ENCODE measurements at regions not wholly inside any gene's neighbourhood (a gene's known extent, or its start where the extent isn't known, plus 50 kb on each side); places are given as distances from the start of the nearest gene placed in this dataset.
A peak's percentile ranks its signal among the peaks of the same experiment; 100 is the strongest.

DNA sequence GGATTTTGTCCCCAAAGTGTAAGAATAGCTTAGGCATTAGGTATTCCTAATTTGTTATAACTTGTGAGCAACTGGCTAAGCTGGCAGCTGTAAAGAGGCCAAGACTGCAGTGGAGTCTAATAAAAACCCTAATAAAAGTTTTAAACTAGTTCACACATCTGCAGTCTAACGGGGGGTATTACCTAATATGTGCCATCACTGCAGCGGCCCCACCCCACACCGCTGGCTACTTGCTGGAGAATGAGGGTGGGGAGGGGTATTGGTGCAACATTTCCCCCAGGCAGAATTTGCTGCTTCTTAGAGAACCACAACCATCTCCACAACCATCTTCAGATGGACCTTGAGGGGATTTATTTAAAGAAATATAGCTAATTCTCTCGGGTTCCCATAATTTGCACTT lies 135.0 kb downstream of the ZC3H11B start:
- Histone ChIP-seq H2BK15ac (ENCODE audit: low read depth, poor library complexity, severe bottlenecking) (no peak overlapping the region), H4K91ac (ENCODE audit: low read length) (no peak overlapping the region), H2BK120ac (ENCODE audit: low read depth, low read length) (no peak overlapping the region), H3K23ac (ENCODE audit: low read length in 2 of 2) (no peak overlapping the region), H3K27me3 (ENCODE audit: control insufficient read depth in 1 of 2, insufficient read depth in 1 of 2, low read length in 2 of 2) (no peaks in the 10 kb centered on the region), H3K4me3 (ENCODE audit: insufficient read depth in 1 of 2, low read depth in 1 of 2, low read length in 2 of 2) (no peak overlapping the region), H3K14ac (ENCODE audit: low read length in 2 of 2) (no peak overlapping the region), H2AK5ac (ENCODE audit: low read length, severe bottlenecking) (no peak overlapping the region), H3K18ac (ENCODE audit: low read depth in 1 of 2, low read length in 2 of 2) (no peak overlapping the region), H3K36me3 (ENCODE audit: control insufficient read depth in 1 of 2, insufficient read depth in 2 of 2, low read depth in 1 of 2, low read length in 2 of 2) (no peaks in the 10 kb centered on the region), H3K9me3 (ENCODE audit: control insufficient read depth, low read length) (no peaks in the 10 kb centered on the region), H2AFZ (ENCODE audit: low read depth, low read length) (no peak overlapping the region), H3K79me1 (replicated peaks; ENCODE audit: low read length, poor library complexity, severe bottlenecking) (no peaks in the 10 kb centered on the region), H2BK5ac (ENCODE audit: low read depth, low read length, poor library complexity, severe bottlenecking) (no peak overlapping the region), H4K8ac (ENCODE audit: low read length) (no peak overlapping the region), H3K9ac (ENCODE audit: low read length) (no peak overlapping the region), H3K4ac (ENCODE audit: low read depth in 1 of 2, low read length in 2 of 2) (no peak overlapping the region), H3K4me1 (ENCODE audit: control insufficient read depth, insufficient read depth, low read depth, low read length) (no peaks in the 10 kb centered on the region), H2BK12ac (ENCODE audit: low read length in 2 of 2) (no peak overlapping the region), H3K27ac (ENCODE audit: low read length, poor library complexity, severe bottlenecking) (no peak overlapping the region), H3K4me2 (ENCODE audit: low read length, poor library complexity, severe bottlenecking) (no peak overlapping the region)
- 80% methylated on average over 1 of the region's 4 CpGs for WGBS
- DNase-seq: no peak

DNA sequence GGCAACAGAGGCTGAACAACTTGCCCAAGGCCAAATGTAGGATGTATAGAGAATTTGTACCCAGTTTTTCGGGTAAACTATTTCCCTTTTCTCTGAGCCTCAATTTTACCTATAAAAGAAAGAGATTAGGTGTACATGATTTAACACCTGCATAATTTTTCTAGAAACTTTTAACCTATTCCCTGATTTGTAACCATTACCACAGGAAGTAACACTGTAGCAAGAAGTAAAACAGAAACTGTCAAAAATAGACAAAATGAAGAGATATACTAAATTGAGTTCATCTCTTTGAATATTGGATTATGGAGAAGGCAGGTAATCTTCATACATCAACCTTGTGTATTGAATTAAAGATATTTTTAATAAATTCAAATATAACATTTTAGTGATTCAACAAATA lies 136.2 kb downstream of the ZC3H11B start:
- no peaks in the 10 kb centered on the region for H3K9me3 ChIP-seq (ENCODE audit: control insufficient read depth, low read length)
- H3K4me1 ChIP-seq (ENCODE audit: control insufficient read depth, insufficient read depth, low read depth, low read length): no peaks in the 10 kb centered on the region
- H4K91ac ChIP-seq (ENCODE audit: low read length): no peak overlapping the region
- H3K4me2 ChIP-seq (ENCODE audit: low read length, poor library complexity, severe bottlenecking): no peak overlapping the region
- H2BK120ac ChIP-seq (ENCODE audit: low read depth, low read length): no peak overlapping the region
- no peak overlapping the region for H3K4ac ChIP-seq (ENCODE audit: low read depth in 1 of 2, low read length in 2 of 2)
- H3K27me3 ChIP-seq (ENCODE audit: control insufficient read depth in 1 of 2, insufficient read depth in 1 of 2, low read length in 2 of 2): no peaks in the 10 kb centered on the region
- no peak overlapping the region for H3K14ac ChIP-seq (ENCODE audit: low read length in 2 of 2)
- no CpG with 5 or more reads among the region's 1 CpG for WGBS
- H3K79me1 ChIP-seq (replicated peaks; ENCODE audit: low read length, poor library complexity, severe bottlenecking): no peaks in the 10 kb centered on the region
- DNase-seq: no peak
- H3K27ac ChIP-seq (ENCODE audit: low read length, poor library complexity, severe bottlenecking): no peak overlapping the region
- no peak overlapping the region for H2AK5ac ChIP-seq (ENCODE audit: low read length, severe bottlenecking)
- no peak overlapping the region for H3K4me3 ChIP-seq (ENCODE audit: insufficient read depth in 1 of 2, low read depth in 1 of 2, low read length in 2 of 2)
- no peak overlapping the region for H3K18ac ChIP-seq (ENCODE audit: low read depth in 1 of 2, low read length in 2 of 2)
- H3K36me3 ChIP-seq (ENCODE audit: control insufficient read depth in 1 of 2, insufficient read depth in 2 of 2, low read depth in 1 of 2, low read length in 2 of 2): no peaks in the 10 kb centered on the region
- H2BK12ac ChIP-seq (ENCODE audit: low read length in 2 of 2): no peak overlapping the region
- H2BK15ac ChIP-seq (ENCODE audit: low read depth, poor library complexity, severe bottlenecking): no peak overlapping the region
- H2AFZ ChIP-seq (ENCODE audit: low read depth, low read length): no peak overlapping the region
- no peak overlapping the region for H4K8ac ChIP-seq (ENCODE audit: low read length)
- H3K23ac ChIP-seq (ENCODE audit: low read length in 2 of 2): no peak overlapping the region
- H3K9ac ChIP-seq (ENCODE audit: low read length): no peak overlapping the region
- H2BK5ac ChIP-seq (ENCODE audit: low read depth, low read length, poor library complexity, severe bottlenecking): no peak overlapping the region

DNA sequence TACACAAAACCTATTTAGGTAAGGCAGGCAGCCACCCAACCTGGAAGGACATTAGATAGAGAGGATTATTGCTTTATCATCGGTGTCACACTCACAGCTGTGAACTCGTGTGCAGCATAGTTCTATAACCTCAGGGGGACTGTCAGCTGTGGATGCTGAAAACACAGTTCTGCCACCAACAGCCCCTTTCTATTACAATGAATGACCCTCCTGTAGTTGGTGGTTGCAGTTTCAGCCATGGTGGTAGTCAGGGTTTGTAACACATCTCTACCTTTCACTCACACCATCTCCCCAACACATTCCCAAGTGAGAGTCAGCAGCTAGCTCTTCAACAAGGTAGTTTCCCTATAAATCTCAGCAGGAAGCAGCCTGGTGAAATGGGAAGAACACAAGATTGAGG lies 136.8 kb downstream of the ZC3H11B start:
- no peak for DNase-seq
- Histone ChIP-seq H3K14ac (ENCODE audit: low read length in 2 of 2) (peak overlapping the region in 1 of 2 experiments; percentile 32), H3K4me2 (ENCODE audit: low read length, poor library complexity, severe bottlenecking) (no peak overlapping the region), H2AFZ (ENCODE audit: low read depth, low read length) (no peak overlapping the region), H3K4ac (ENCODE audit: low read depth in 1 of 2, low read length in 2 of 2) (no peak overlapping the region), H3K36me3 (ENCODE audit: control insufficient read depth in 1 of 2, insufficient read depth in 2 of 2, low read depth in 1 of 2, low read length in 2 of 2) (no peaks in the 10 kb centered on the region), H3K4me1 (ENCODE audit: control insufficient read depth, insufficient read depth, low read depth, low read length) (no peaks in the 10 kb centered on the region), H3K9ac (ENCODE audit: low read length) (no peak overlapping the region), H4K91ac (ENCODE audit: low read length) (no peak overlapping the region), H2BK120ac (ENCODE audit: low read depth, low read length) (no peak overlapping the region), H4K8ac (ENCODE audit: low read length) (no peak overlapping the region), H2AK5ac (ENCODE audit: low read length, severe bottlenecking) (no peak overlapping the region), H3K27ac (ENCODE audit: low read length, poor library complexity, severe bottlenecking) (no peak overlapping the region), H3K79me1 (replicated peaks; ENCODE audit: low read length, poor library complexity, severe bottlenecking) (no peaks in the 10 kb centered on the region), H3K18ac (ENCODE audit: low read depth in 1 of 2, low read length in 2 of 2) (no peak overlapping the region), H3K9me3 (ENCODE audit: control insufficient read depth, low read length) (no peaks in the 10 kb centered on the region), H3K23ac (ENCODE audit: low read length in 2 of 2) (no peak overlapping the region), H2BK5ac (ENCODE audit: low read depth, low read length, poor library complexity, severe bottlenecking) (no peak overlapping the region), H2BK12ac (ENCODE audit: low read length in 2 of 2) (no peak overlapping the region), H3K27me3 (ENCODE audit: control insufficient read depth in 1 of 2, insufficient read depth in 1 of 2, low read length in 2 of 2) (no peaks in the 10 kb centered on the region), H3K4me3 (ENCODE audit: insufficient read depth in 1 of 2, low read depth in 1 of 2, low read length in 2 of 2) (no peak overlapping the region), H2BK15ac (ENCODE audit: low read depth, poor library complexity, severe bottlenecking) (no peak overlapping the region)
- WGBS: 90% methylated on average over 2 of the region's 2 CpGs

DNA sequence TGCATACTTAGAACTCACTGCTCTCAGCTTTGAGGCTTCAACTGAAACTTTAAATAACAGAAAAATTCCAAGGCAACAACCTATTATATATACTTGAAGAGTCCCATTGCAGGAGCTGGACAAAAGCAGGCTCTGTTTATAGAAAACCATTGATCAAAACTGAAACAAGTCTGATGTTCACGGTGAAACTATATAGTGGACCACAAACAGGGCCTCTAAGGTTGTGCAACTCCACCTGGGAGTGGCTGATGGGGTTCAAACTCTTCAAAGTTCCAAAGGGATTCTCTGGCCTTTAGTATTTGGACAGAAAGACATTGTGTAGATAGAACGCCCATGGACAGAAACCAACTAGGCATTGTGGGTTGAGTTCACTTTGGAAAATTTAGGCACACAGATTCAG lies 140.3 kb downstream of the ZC3H11B start:
- no peak for DNase-seq
- no peak overlapping the region for H3K27ac ChIP-seq (ENCODE audit: low read length, poor library complexity, severe bottlenecking)

More for the DNA sequence above, 140.3 kb downstream of the ZC3H11B start:
- H4K91ac ChIP-seq (ENCODE audit: low read length): no peak overlapping the region
- H3K4me2 ChIP-seq (ENCODE audit: low read length, poor library complexity, severe bottlenecking): no peak overlapping the region
- no peak overlapping the region for H2AK5ac ChIP-seq (ENCODE audit: low read length, severe bottlenecking)
- no peak overlapping the region for H3K9ac ChIP-seq (ENCODE audit: low read length)
- H2AFZ ChIP-seq (ENCODE audit: low read depth, low read length): no peak overlapping the region
- no peak overlapping the region for H4K8ac ChIP-seq (ENCODE audit: low read length)
- no peak overlapping the region for H2BK120ac ChIP-seq (ENCODE audit: low read depth, low read length)
- 89% methylated on average over 2 of the region's 2 CpGs for WGBS
- H2BK12ac ChIP-seq (ENCODE audit: low read length in 2 of 2): no peak overlapping the region
- no peak overlapping the region for H3K23ac ChIP-seq (ENCODE audit: low read length in 2 of 2)
- H3K18ac ChIP-seq (ENCODE audit: low read depth in 1 of 2, low read length in 2 of 2): no peak overlapping the region
- H3K9me3 ChIP-seq (ENCODE audit: control insufficient read depth, low read length): no peaks in the 10 kb centered on the region
- no peak overlapping the region for H2BK15ac ChIP-seq (ENCODE audit: low read depth, poor library complexity, severe bottlenecking)
- H3K36me3 ChIP-seq (ENCODE audit: control insufficient read depth in 1 of 2, insufficient read depth in 2 of 2, low read depth in 1 of 2, low read length in 2 of 2): no peaks in the 10 kb centered on the region
- no peak overlapping the region for H3K4me3 ChIP-seq (ENCODE audit: insufficient read depth in 1 of 2, low read depth in 1 of 2, low read length in 2 of 2)
- H3K79me1 ChIP-seq (replicated peaks; ENCODE audit: low read length, poor library complexity, severe bottlenecking): no peaks in the 10 kb centered on the region
- no peaks in the 10 kb centered on the region for H3K4me1 ChIP-seq (ENCODE audit: control insufficient read depth, insufficient read depth, low read depth, low read length)
- no peak overlapping the region for H3K4ac ChIP-seq (ENCODE audit: low read depth in 1 of 2, low read length in 2 of 2)
- H3K14ac ChIP-seq (ENCODE audit: low read length in 2 of 2): no peak overlapping the region
- no peaks in the 10 kb centered on the region for H3K27me3 ChIP-seq (ENCODE audit: control insufficient read depth in 1 of 2, insufficient read depth in 1 of 2, low read length in 2 of 2)
- H2BK5ac ChIP-seq (ENCODE audit: low read depth, low read length, poor library complexity, severe bottlenecking): no peak overlapping the region

Data from mesenchymal stem cell (in vitro differentiated cells and primary cell).